Kidney (tissue), 1 donor: ENCODE measurements at regions not wholly inside any gene's neighbourhood (a gene's known extent, or its start where the extent isn't known, plus 50 kb on each side); places are given as distances from the start of the nearest gene placed in this dataset. TPM values are rescaled to one million over a fixed set of nuclear protein-coding genes. Genes with fewer than 3 reads are reported as not detected.

ENCODE experiments used
- microRNA-seq: library from miRNA; unstranded; fragments of <30 nt; microRNA quantifications from one replicate; pipeline ENCODE4 v1.2.0, GENCODE V29; 2020
- donor health status: DM: yes; HTN: yes; CAD: no.

Small RNA genes in the stretch of these regions (microRNA-seq; reads per million reads assigned to microRNA genes)
- gene MIR4462: not detected
